ENCODE measurements at regions not wholly inside any gene's neighbourhood (a gene's known extent, or its start where the extent isn't known, plus 50 kb on each side); places are given as distances from the start of the nearest gene placed in this dataset.
A peak's percentile ranks its signal among the peaks of the same experiment; 100 is the strongest.

DNA sequence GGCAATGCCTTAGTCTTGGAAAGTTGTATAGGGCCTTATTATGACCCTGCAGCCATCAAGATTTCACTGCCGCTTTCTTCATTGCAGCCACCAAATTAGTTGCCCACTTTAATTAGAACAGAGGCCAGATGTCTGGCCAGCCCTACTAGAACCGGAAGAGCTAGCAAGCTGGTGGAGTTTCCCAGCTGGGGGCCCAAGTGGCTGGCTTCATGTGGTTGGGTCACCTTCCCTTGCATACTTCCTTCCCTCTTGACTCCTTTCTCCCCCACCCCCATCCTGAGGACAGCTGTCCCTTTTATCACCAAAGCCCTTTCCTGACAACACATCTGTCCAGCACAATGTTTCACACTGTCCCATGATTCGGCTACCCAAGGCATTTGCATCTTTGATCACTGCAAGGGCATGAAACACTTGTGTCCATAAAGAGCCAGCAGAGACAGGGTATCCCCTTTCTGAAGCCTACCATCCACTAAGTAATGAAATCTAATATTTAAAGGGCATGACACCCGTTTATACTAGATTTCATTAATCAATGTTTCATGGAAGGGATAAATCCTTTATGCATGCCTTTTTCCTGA lies 187.2 kb downstream of the BCL11A start:
- H3K9me3 ChIP-seq (ENCODE audit: insufficient read depth, low read length): no peaks in the 10 kb centered on the region
- H3K9ac ChIP-seq (ENCODE audit: low read length): peak overlapping the region; percentile 28; the same call in 1 of the 2 replicates
- TF ChIP-seq, protein P1, sequence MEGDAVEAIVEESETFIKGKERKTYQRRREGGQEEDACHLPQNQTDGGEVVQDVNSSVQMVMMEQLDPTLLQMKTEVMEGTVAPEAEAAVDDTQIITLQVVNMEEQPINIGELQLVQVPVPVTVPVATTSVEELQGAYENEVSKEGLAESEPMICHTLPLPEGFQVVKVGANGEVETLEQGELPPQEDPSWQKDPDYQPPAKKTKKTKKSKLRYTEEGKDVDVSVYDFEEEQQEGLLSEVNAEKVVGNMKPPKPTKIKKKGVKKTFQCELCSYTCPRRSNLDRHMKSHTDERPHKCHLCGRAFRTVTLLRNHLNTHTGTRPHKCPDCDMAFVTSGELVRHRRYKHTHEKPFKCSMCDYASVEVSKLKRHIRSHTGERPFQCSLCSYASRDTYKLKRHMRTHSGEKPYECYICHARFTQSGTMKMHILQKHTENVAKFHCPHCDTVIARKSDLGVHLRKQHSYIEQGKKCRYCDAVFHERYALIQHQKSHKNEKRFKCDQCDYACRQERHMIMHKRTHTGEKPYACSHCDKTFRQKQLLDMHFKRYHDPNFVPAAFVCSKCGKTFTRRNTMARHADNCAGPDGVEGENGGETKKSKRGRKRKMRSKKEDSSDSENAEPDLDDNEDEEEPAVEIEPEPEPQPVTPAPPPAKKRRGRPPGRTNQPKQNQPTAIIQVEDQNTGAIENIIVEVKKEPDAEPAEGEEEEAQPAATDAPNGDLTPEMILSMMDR (IDR thresholded peaks at IDR 0.05; ENCODE audit: low read depth, low read length): no peak
- TF ChIP-seq EZH2phosphoT487 (IDR thresholded peaks at IDR 0.05; ENCODE audit: low read depth): no peak
- peak overlapping the region; percentile 20 for H2AFZ ChIP-seq (ENCODE audit: low read depth, low read length)
- peak overlapping the region; percentile 43 for H3K27ac ChIP-seq (ENCODE audit: low read length)
- H3K36me3 ChIP-seq (replicated peaks; ENCODE audit: low read depth, low read length): no peaks in the 10 kb centered on the region
- no peak overlapping the region for H3K4me3 ChIP-seq (ENCODE audit: low read length)
- no peaks in the 10 kb centered on the region for H3K79me2 ChIP-seq (ENCODE audit: low read length)
- peaks cover 93% of the 10 kb centered on the region for H3K4me1 ChIP-seq (ENCODE audit: low read length)
- H3K27me3 ChIP-seq (ENCODE audit: low read depth, low read length): no peaks in the 10 kb centered on the region
- H4K20me1 ChIP-seq (ENCODE audit: insufficient read depth, low read length): no peaks in the 10 kb centered on the region
- H3K4me2 ChIP-seq (ENCODE audit: low read length): peak overlapping the region; percentile 34

DNA sequence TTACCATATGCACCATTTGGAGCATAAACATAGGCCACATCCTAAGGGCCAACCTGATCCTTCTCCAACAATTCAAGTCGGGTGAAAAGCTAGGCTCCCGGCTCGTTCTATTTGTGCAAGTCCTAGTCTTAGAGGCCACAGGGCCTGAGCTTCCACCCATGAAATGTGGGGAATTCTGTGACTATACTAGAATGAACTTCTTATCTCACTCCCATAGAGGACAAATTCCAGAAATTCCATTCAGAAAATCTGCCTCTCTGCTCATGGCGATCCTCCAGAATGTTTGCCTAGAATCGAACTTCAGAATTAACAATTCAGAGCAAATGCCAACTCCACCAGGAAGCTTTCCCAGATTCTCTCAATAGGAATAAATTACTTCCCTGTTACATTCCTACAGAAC lies 187.9 kb downstream of the BCL11A start:
- Histone ChIP-seq H3K36me3 (replicated peaks; ENCODE audit: low read depth, low read length) (no peaks in the 10 kb centered on the region), H3K27me3 (ENCODE audit: low read depth, low read length) (no peaks in the 10 kb centered on the region), H3K9ac (ENCODE audit: low read length) (peak overlapping the region; percentile 28; the same call in 1 of the 2 replicates), H3K4me3 (ENCODE audit: low read length) (no peak overlapping the region), H4K20me1 (ENCODE audit: insufficient read depth, low read length) (no peaks in the 10 kb centered on the region), H3K79me2 (ENCODE audit: low read length) (no peaks in the 10 kb centered on the region), H3K4me2 (ENCODE audit: low read length) (peak overlapping the region; percentile 34), H2AFZ (ENCODE audit: low read depth, low read length) (peak overlapping the region; percentile 20; the same call in 1 of the 2 replicates), H3K27ac (ENCODE audit: low read length) (peak overlapping the region; percentile 43), H3K4me1 (ENCODE audit: low read length) (peaks cover 93% of the 10 kb centered on the region), H3K9me3 (ENCODE audit: insufficient read depth, low read length) (no peaks in the 10 kb centered on the region)
- no peak for TF ChIP-seq EZH2phosphoT487 (IDR thresholded peaks at IDR 0.05; ENCODE audit: low read depth)
- TF ChIP-seq, protein P1 (IDR thresholded peaks at IDR 0.05; ENCODE audit: low read depth, low read length): no peak

DNA sequence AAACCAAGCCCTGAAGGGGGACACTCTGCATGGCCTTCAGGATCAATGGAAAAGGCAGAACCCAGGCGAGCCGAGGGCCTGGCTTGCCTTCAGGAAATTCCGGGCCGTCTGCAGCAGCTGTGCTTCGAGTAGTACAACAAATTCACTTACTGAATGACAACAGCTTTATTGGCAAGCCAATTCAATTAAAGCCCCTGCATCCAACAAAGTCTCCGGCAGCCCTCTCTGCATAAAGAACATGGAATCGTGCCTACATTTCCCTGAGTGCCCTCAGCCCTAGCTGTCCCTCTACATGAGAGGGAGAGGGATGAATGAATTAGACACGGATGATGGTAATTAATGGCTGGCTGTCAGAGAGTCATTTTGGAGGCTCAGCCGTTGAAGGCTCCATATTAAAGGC lies 189.0 kb downstream of the BCL11A start:
- H4K20me1 ChIP-seq (ENCODE audit: insufficient read depth, low read length): no peaks in the 10 kb centered on the region
- no peak overlapping the region for H2AFZ ChIP-seq (ENCODE audit: low read depth, low read length)
- no peak for TF ChIP-seq EZH2phosphoT487 (IDR thresholded peaks at IDR 0.05; ENCODE audit: low read depth)
- TF ChIP-seq, protein P1 (IDR thresholded peaks at IDR 0.05; ENCODE audit: low read depth, low read length): no peak
- no peaks in the 10 kb centered on the region for H3K27me3 ChIP-seq (ENCODE audit: low read depth, low read length)
- peak overlapping the region; percentile 71 for H3K27ac ChIP-seq (ENCODE audit: low read length)
- peak overlapping the region; percentile 49 for H3K4me2 ChIP-seq (ENCODE audit: low read length)
- H3K9me3 ChIP-seq (ENCODE audit: insufficient read depth, low read length): no peaks in the 10 kb centered on the region
- H3K9ac ChIP-seq (ENCODE audit: low read length): peak overlapping the region; percentile 47; the same call in 1 of the 2 replicates
- peaks cover 93% of the 10 kb centered on the region for H3K4me1 ChIP-seq (ENCODE audit: low read length)
- H3K36me3 ChIP-seq (replicated peaks; ENCODE audit: low read depth, low read length): no peaks in the 10 kb centered on the region
- H3K79me2 ChIP-seq (ENCODE audit: low read length): no peaks in the 10 kb centered on the region
- H3K4me3 ChIP-seq (ENCODE audit: low read length): no peak overlapping the region

DNA sequence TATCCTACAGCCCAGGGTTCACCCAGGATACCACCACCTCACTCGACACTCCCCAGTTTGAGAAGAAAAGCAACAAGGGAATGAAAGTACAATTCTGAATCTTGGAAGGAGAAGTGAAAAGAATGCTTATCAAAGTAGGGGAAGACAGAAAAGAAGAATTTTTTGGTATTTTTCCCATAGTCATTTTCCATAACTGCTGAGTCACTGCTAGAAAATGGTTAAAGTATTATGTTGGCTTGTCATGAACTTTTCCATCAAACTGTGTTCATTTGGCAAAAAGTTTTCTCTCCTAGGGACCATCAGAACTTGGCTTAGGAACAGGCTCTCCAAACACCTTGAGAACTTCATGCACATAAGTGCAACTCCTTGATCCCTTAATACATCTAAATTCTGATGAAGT lies 192.0 kb downstream of the BCL11A start:
- H3K27me3 ChIP-seq (ENCODE audit: low read depth, low read length): no peaks in the 10 kb centered on the region
- H2AFZ ChIP-seq (ENCODE audit: low read depth, low read length): no peak overlapping the region
- H3K4me1 ChIP-seq (ENCODE audit: low read length): peaks cover 100% of the 10 kb centered on the region
- no peaks in the 10 kb centered on the region for H3K36me3 ChIP-seq (replicated peaks; ENCODE audit: low read depth, low read length)
- H3K9ac ChIP-seq (ENCODE audit: low read length): peak overlapping the region; percentile 5; the same call in 1 of the 2 replicates
- H4K20me1 ChIP-seq (ENCODE audit: insufficient read depth, low read length): no peaks in the 10 kb centered on the region
- peak overlapping the region; percentile 6 for H3K4me2 ChIP-seq (ENCODE audit: low read length)
- H3K9me3 ChIP-seq (ENCODE audit: insufficient read depth, low read length): no peaks in the 10 kb centered on the region
- no peaks in the 10 kb centered on the region for H3K79me2 ChIP-seq (ENCODE audit: low read length)
- no peak overlapping the region for H3K4me3 ChIP-seq (ENCODE audit: low read length)
- TF ChIP-seq EZH2phosphoT487 (IDR thresholded peaks at IDR 0.05; ENCODE audit: low read depth): no peak
- TF ChIP-seq, protein P1 (IDR thresholded peaks at IDR 0.05; ENCODE audit: low read depth, low read length): no peak
- H3K27ac ChIP-seq (ENCODE audit: low read length): peak overlapping the region; percentile 71

All from OCI-LY3 (cell line).